T1000 (cell line): ENCODE measurements at regions not wholly inside any gene's neighbourhood (a gene's known extent, or its start where the extent isn't known, plus 50 kb on each side); places are given as distances from the start of the nearest gene placed in this dataset.
"Not testable (repeated sequence)": the region's sequence is repeated elsewhere in the genome, so short reads cannot be mapped to it uniquely, and the experiment has no call there.

Source experiments
- DNase-seq: peaks from one replicate; lab custom pipeline; 2025; ENCODE audit warnings: mixed read lengths; lab: John Stamatoyannopoulos, UW

DNA sequence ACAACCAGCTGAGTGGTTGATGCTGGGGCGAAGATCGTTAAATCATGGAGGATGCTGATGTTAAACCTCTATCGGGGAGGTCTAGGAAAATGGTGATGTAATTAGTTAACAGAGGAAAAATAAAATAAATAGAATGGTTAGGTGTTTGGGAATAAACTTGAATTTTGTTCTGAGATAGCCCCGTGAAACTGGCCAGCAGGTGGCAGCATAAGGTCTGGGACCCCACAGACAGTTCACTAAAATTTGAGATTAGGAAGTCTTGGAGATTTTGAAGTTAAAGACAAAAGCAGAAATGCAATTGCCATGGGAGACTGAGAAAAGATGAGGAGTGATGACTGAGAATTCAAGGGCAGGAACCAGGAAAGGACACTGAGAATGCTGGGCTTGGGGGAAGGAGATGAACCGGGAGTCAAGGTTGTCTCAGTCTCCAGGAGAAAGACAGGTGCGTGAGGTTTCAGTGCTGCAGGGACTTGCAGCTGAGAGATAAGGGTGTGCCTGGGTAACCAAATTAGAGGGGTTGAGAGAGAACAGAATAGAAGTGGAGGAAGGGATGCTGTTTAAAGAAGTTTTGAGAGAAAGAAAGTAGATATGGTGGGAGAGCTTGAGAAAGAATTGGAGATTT is 248.0 kb downstream of the ZNF92 start:
- DNase-seq = peak; percentile 3

DNA sequence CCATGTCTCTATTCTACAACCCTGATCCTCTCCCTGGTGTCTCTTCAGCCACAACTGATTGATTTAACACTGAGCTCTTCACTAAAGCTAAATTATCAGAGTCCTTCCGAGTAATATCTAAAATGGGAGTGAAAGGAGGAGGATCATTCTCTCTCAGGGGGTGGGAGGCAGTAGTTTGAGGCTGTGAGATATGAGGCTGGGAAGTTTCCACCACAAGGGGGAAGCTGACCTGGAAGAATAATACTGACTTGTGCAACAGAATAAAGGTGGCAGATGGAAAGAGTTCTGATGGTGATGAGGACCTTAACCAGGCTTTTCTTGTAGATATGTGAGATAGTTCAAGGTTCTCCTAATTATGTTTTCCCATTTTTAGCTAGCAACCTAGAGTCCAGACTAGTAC is 241.6 kb upstream of the VKORC1L1 start:
- not testable (repeated sequence) for DNase-seq

- DNase-seq = not testable (repeated sequence)
Observed at GRCh38 chr7:65633587-65634404, 239.1 kb upstream of the VKORC1L1 start.

DNA sequence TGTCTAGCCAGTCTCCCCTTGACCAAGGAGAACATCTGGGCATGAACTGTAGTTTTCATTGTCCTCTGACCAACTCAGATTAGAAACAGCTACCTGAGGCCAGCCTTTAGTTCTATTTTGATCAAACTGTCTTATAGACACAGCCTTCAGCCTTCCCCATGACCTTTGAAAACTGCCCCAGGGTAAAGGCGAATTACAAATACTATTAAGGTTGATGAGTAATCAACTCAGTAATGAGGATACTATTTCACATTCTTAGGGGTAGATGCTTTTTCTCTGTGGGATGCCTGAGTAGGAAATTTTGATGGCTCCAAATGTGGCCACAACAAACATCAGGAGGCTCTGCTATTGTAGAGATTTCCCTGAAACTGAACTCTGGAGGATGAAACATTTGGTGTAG is 234.0 kb upstream of the VKORC1L1 start:
- DNase-seq = not testable (repeated sequence)

GRCh38 chr7:65639717-65640116 is 233.2 kb upstream of the VKORC1L1 start:
- DNase-seq = not testable (repeated sequence)

GRCh38 chr7:65643498-65643897 is 229.4 kb upstream of the VKORC1L1 start:
- not testable (repeated sequence) for DNase-seq

GRCh38 chr7:65647153-65647964 is 225.5 kb upstream of the VKORC1L1 start:
- DNase-seq = not testable (repeated sequence)

- not testable (repeated sequence) for DNase-seq
Observed at GRCh38 chr7:65651174-65651573, 221.7 kb upstream of the VKORC1L1 start.

- not testable (repeated sequence) for DNase-seq
Observed at GRCh38 chr7:65651826-65652592, 220.9 kb upstream of the VKORC1L1 start.

GRCh38 chr7:65652669-65653068 is 220.2 kb upstream of the VKORC1L1 start:
- not testable (repeated sequence) for DNase-seq

DNA sequence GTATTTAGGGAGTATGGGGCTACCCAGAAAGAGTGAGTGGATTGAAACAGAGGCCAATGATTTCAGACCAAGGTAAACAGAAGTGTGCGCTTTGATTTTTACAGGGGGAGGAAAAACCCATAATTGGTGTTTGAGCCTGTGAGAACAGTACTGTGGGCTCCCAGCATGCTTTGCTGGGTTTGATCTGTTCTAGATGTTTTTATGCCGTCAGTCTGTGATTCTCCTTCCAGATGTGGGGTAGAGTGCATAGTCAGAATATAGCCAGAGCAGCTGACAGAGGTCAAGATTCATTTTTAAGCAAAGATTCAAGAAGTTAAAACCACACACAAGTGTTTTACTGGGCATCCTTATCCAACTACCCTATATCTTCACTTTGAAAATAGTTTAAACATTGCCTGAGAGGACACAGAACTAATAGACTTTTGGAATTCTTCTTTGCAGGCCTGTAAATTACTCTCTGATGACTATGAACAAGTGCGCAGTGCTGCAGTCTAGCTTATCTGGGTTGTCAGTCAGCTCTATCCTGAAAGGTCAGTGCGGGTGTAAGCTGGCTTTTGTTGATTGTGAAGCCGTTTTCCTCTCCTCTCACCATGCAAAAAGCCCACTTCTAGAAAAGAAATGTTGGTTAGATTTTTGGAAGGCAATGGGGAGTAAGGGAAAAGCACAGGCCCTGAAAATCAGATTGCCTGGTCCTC is 216.2 kb upstream of the VKORC1L1 start:
- not testable (repeated sequence) for DNase-seq

GRCh38 chr7:65683362-65683761 is 189.5 kb upstream of the VKORC1L1 start:
- not testable (repeated sequence) for DNase-seq

GRCh38 chr7:65699026-65699714 is 173.7 kb upstream of the VKORC1L1 start:
- not testable (repeated sequence) for DNase-seq

DNA sequence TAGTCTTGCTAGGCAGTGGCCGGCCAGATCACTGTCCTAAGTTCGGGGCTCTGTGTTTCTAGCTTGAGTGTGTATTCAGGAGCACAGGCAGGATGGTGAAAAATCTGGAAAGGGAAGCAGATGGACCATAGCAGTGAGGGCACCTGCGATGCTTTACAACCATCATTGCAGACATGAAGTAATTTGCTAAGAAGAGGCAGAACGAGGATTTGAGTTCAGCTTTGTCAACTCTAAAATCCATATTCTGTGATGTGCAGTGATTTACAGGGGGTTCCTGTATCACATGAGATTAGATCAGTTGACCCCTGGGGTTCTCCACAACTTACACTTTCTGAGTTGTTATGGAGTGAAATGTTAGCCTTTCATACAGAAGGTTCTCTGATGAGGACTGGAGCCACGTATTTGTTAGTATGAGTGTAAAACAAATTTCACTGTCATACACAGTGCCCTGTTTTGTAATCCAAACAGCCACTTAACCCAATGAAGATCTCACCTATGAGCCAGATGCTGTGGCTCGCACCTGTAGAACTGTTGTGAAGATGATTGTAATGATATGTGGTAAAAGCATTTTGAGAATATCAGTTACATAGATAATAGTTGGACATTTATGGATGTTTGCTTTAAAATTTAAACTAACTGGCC is 173.0 kb upstream of the VKORC1L1 start:
- DNase-seq = not testable (repeated sequence)

GRCh38 chr7:65719123-65719798 is 153.6 kb upstream of the VKORC1L1 start:
- not testable (repeated sequence) for DNase-seq

GRCh38 chr7:65722361-65722792 is 150.5 kb upstream of the VKORC1L1 start:
- no peak for DNase-seq

GRCh38 chr7:65727182-65727581 is 145.7 kb upstream of the VKORC1L1 start:
- DNase-seq = not testable (repeated sequence)

DNA sequence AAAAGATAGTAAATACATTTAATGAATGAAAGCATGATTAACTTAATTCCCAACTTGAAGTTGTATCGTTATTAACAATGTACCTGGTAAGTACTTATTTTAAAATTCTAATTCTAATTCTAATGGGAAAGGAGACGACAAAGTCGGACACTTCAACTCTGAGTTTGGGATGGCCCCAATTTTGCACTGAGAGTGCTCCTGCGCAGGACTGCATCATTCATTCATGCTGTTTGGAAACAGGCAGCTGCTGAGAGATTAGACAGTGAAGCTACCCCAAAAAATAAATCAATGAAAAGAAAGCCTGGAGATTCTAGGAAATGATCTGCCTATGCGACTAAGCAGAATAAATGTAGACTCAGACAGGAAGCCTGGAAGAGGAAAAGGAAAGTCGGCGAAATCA is 141.7 kb upstream of the VKORC1L1 start:
- DNase-seq = no peak

DNA sequence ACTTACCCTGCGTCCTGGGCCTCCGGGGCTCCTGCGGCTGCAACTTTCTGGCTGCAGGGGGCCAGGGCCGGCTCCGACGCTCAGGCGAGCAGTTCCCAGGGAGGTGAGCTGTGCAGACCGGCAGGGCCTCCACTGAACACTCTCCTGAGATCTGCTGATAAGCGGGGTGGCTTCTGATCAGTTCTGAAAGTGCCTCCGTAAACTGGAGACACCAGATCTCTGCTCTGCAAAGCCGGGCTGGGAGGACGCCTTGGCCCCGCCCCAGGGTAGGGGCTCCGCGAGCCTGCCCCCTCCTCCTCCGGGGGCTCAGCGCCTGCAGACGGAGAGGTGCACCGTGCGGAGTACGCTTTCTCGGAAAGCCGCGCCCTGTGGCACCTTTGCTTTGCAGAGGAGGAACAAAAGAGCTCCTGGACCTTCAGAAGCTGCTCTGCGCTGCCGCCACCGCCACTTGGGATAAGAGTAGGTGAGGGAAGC is 141.3 kb upstream of the VKORC1L1 start:
- no peak for DNase-seq
